GM21360 (cell line): ENCODE measurements at regions not wholly inside any gene's neighbourhood (a gene's known extent, or its start where the extent isn't known, plus 50 kb on each side); places are given as distances from the start of the nearest gene placed in this dataset.
"Not testable (repeated sequence)": the region's sequence is repeated elsewhere in the genome, so short reads cannot be mapped to it uniquely, and the experiment has no call there.

Source experiments
- ATAC-seq: cut with Tn5 transposase; IDR thresholded peaks from one replicate; pipeline ENCODE4 v1.9.1; 2021; ENCODE audit warnings: mild to moderate bottlenecking, moderate library complexity; ENCODE audit not compliant: unreplicated experiment

GRCh38 chr2:150066490-150066889, 421.0 kb downstream of the RND3 start:
- ATAC-seq: no peak

GRCh38 chr2:150063931-150064548, 423.4 kb downstream of the RND3 start:
- no peak for ATAC-seq

GRCh38 chr2:150063432-150063889, 424.0 kb downstream of the RND3 start:
- ATAC-seq: no peak

GRCh38 chr2:150062416-150062815, 425.1 kb downstream of the RND3 start:
- no peak for ATAC-seq

GRCh38 chr2:150060341-150060740, 427.1 kb downstream of the RND3 start:
- ATAC-seq: no peak

GRCh38 chr2:150059676-150060075, 427.8 kb downstream of the RND3 start:
- not testable (repeated sequence) for ATAC-seq

GRCh38 chr2:150052457-150052856, 435.0 kb downstream of the RND3 start:
- no peak for ATAC-seq

- peak; percentile 64 for ATAC-seq
These were observed 436.5 kb downstream of the RND3 start for GRCh38 chr2:150051004-150051403.

GRCh38 chr2:150050036-150050435, 437.4 kb downstream of the RND3 start:
- no peak for ATAC-seq

- ATAC-seq: no peak
These were observed 439.7 kb downstream of the RND3 start for GRCh38 chr2:150047620-150048222.

- no peak for ATAC-seq
These were observed 440.7 kb downstream of the RND3 start for GRCh38 chr2:150046810-150047209.

GRCh38 chr2:150046211-150046610, 441.3 kb downstream of the RND3 start:
- no peak for ATAC-seq

- ATAC-seq: no peak
These were observed 441.9 kb downstream of the RND3 start for GRCh38 chr2:150045601-150046000.

GRCh38 chr2:150043172-150043500, 444.3 kb downstream of the RND3 start:
- no peak for ATAC-seq

- ATAC-seq: no peak
These were observed 444.8 kb downstream of the RND3 start for GRCh38 chr2:150042500-150043171.

- no peak for ATAC-seq
These were observed 445.6 kb downstream of the RND3 start for GRCh38 chr2:150041722-150042425.

GRCh38 chr2:150036622-150037021, 449.0 kb upstream of the MMADHC start:
- ATAC-seq: no peak

GRCh38 chr2:150034665-150035064, 447.1 kb upstream of the MMADHC start:
- no peak for ATAC-seq

GRCh38 chr2:150030436-150031190, 443.0 kb upstream of the MMADHC start:
- no peak for ATAC-seq

- no peak for ATAC-seq
These were observed 440.7 kb upstream of the MMADHC start for GRCh38 chr2:150028322-150028721.

- ATAC-seq: no peak
These were observed 439.6 kb upstream of the MMADHC start for GRCh38 chr2:150027164-150027563.
